ENCODE measurements at regions not wholly inside any gene's neighbourhood (a gene's known extent, or its start where the extent isn't known, plus 50 kb on each side); places are given as distances from the start of the nearest gene placed in this dataset.

GRCh38 chr5:72744136-72744535 is 72.3 kb upstream of the TNPO1 start:
- no peaks in the 10 kb centered on the region for H3K36me3 Mint-ChIP-seq (ENCODE audit: low read depth, unreplicated experiment)
- DNase-seq (ENCODE audit: low spot score) = no peak
- TF ChIP-seq CTCF (IDR thresholded peaks at IDR 0.05; ENCODE audit: unreplicated experiment) = no peak
- peaks cover 4% of the 10 kb centered on the region for H3K4me1 Mint-ChIP-seq (ENCODE audit: unreplicated experiment)
- no peak overlapping the region for H3K27ac Mint-ChIP-seq (ENCODE audit: unreplicated experiment)
- no peak overlapping the region for H3K4me3 Mint-ChIP-seq (ENCODE audit: unreplicated experiment)
- peaks cover 2% of the 10 kb centered on the region for H3K27me3 Mint-ChIP-seq (ENCODE audit: unreplicated experiment)
- no peaks in the 10 kb centered on the region for H3K9me3 Mint-ChIP-seq (ENCODE audit: unreplicated experiment)

GRCh38 chr5:72741805-72742204 is 74.7 kb upstream of the TNPO1 start:
- Mint-ChIP-seq H3K4me1 (ENCODE audit: unreplicated experiment) (peaks cover 4% of the 10 kb centered on the region), H3K27me3 (ENCODE audit: unreplicated experiment) (no peaks in the 10 kb centered on the region), H3K4me3 (ENCODE audit: unreplicated experiment) (no peak overlapping the region), H3K36me3 (ENCODE audit: low read depth, unreplicated experiment) (no peaks in the 10 kb centered on the region), H3K27ac (ENCODE audit: unreplicated experiment) (no peak overlapping the region), H3K9me3 (ENCODE audit: unreplicated experiment) (no peaks in the 10 kb centered on the region)
- DNase-seq (ENCODE audit: low spot score) = no peak
- TF ChIP-seq CTCF (IDR thresholded peaks at IDR 0.05; ENCODE audit: unreplicated experiment) = no peak

GRCh38 chr5:72733810-72734209 is 82.7 kb upstream of the TNPO1 start:
- H3K4me1 Mint-ChIP-seq (ENCODE audit: unreplicated experiment) = no peaks in the 10 kb centered on the region
- H3K27me3 Mint-ChIP-seq (ENCODE audit: unreplicated experiment) = peaks cover 2% of the 10 kb centered on the region
- no peak overlapping the region for H3K4me3 Mint-ChIP-seq (ENCODE audit: unreplicated experiment)
- DNase-seq (ENCODE audit: low spot score) = no peak
- no peak overlapping the region for H3K27ac Mint-ChIP-seq (ENCODE audit: unreplicated experiment)
- no peak for TF ChIP-seq CTCF (IDR thresholded peaks at IDR 0.05; ENCODE audit: unreplicated experiment)
- no peaks in the 10 kb centered on the region for H3K9me3 Mint-ChIP-seq (ENCODE audit: unreplicated experiment)
- no peaks in the 10 kb centered on the region for H3K36me3 Mint-ChIP-seq (ENCODE audit: low read depth, unreplicated experiment)

- H3K27me3 Mint-ChIP-seq (ENCODE audit: unreplicated experiment) = no peaks in the 10 kb centered on the region
- DNase-seq (ENCODE audit: low spot score) = no peak
- no peak overlapping the region for H3K27ac Mint-ChIP-seq (ENCODE audit: unreplicated experiment)
- TF ChIP-seq CTCF (IDR thresholded peaks at IDR 0.05; ENCODE audit: unreplicated experiment) = no peak
- no peak overlapping the region for H3K4me3 Mint-ChIP-seq (ENCODE audit: unreplicated experiment)
- H3K36me3 Mint-ChIP-seq (ENCODE audit: low read depth, unreplicated experiment) = no peaks in the 10 kb centered on the region
- H3K9me3 Mint-ChIP-seq (ENCODE audit: unreplicated experiment) = no peaks in the 10 kb centered on the region
- H3K4me1 Mint-ChIP-seq (ENCODE audit: unreplicated experiment) = peaks cover 7% of the 10 kb centered on the region
These were observed 92.9 kb upstream of the TNPO1 start for GRCh38 chr5:72723581-72723980.

GRCh38 chr5:72722792-72723452 is 93.5 kb upstream of the TNPO1 start:
- no peak overlapping the region for H3K27ac Mint-ChIP-seq (ENCODE audit: unreplicated experiment)
- peaks cover 7% of the 10 kb centered on the region for H3K4me1 Mint-ChIP-seq (ENCODE audit: unreplicated experiment)
- TF ChIP-seq CTCF (IDR thresholded peaks at IDR 0.05; ENCODE audit: unreplicated experiment) = no peak

More at GRCh38 chr5:72722792-72723452, 93.5 kb upstream of the TNPO1 start:
- H3K9me3 Mint-ChIP-seq (ENCODE audit: unreplicated experiment) = no peaks in the 10 kb centered on the region
- DNase-seq (ENCODE audit: low spot score) = no peak
- no peaks in the 10 kb centered on the region for H3K36me3 Mint-ChIP-seq (ENCODE audit: low read depth, unreplicated experiment)
- H3K4me3 Mint-ChIP-seq (ENCODE audit: unreplicated experiment) = no peak overlapping the region
- H3K27me3 Mint-ChIP-seq (ENCODE audit: unreplicated experiment) = no peaks in the 10 kb centered on the region
